EH (cell line): ENCODE measurements at regions not wholly inside any gene's neighbourhood (a gene's known extent, or its start where the extent isn't known, plus 50 kb on each side); places are given as distances from the start of the nearest gene placed in this dataset.

ENCODE experiments used
- DNase-seq: peaks from one replicate; pipeline ENCODE4 v3.0.0-alpha.2; 2015; ENCODE audit warnings: low read depth

DNA sequence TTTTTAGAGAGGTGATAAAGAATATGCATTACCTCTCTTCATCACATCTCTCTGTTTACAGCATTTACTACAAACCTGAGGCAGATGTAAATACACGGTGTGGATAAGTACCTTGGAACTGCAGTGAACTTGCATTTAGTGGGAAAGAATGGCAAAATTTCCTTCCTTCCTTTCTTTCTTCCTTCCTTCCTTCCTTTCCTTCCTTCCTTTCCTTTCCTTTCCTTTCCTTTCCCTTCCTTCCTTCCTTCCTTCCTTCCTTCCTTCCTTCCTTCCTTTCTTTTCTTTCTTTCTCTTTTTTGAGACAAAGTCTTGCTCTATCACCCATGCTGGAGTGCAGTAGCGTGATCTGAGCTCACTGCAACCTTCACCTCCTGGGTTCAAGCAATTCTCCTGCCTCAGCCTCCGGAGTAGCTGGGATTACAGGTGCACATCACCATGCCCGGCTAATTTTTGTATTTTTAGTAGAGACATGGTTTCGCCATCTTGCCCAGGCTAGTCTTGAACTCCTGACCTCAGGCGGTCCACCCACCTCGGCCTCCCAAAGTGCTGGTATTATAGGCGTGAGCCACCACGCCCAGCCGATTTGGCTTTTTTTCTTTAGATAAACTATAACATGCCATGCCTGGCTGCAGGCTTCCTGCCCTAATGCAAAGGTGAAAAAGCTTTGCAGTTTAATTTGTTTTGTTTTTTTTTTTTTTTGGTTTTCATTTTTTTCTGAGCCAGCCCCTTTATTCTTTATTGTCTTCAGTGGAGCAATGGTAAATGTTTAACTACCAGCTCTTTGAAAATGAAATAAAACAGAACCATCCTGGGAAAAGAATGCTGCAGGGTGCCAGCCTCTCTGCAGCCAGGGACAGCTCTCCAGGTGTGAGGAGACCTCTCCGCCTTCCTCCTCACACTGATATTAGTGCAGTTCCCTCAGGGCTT lies 64.2 kb upstream of the NEDD9 start:
- DNase-seq: no peak

DNA sequence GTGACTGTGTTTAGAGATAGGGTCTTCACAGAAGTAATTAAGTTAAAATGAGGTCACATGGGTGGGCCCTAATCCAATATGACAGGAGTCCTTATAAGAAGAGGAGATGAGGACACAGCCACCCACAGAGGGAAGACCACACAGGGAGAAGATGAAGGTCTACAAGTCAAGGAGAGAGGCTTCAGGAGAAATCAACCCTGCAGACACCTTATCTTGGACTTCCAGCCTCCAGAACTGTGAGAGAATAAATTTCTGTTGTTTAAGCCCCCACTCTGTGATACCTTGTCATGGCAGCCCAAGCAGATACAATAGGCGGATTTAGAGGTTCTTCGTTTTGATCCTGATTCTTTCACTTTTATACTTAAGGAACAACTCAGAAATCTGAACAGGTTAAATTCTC lies 63.5 kb upstream of the NEDD9 start:
- DNase-seq: no peak

DNA sequence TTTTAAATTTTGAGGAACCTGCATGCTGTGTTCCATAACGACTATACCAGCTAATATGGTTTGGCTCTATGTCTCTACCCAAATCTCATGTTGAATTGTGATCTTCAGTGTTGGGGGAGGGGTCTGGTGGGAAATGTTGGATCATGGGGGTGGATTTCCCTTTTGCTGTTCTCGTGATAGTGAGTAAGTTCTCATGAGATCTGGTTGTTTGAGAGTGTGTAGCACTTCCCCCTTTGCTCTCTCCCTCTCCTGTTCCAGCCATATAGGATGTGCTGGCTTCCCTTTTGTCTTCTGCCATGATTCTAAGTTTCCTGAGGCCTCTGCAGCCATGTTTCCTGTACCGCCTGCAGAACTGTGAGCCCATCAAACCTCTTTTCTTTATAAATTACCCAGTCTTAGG lies 61.8 kb upstream of the NEDD9 start:
- no peak for DNase-seq

DNA sequence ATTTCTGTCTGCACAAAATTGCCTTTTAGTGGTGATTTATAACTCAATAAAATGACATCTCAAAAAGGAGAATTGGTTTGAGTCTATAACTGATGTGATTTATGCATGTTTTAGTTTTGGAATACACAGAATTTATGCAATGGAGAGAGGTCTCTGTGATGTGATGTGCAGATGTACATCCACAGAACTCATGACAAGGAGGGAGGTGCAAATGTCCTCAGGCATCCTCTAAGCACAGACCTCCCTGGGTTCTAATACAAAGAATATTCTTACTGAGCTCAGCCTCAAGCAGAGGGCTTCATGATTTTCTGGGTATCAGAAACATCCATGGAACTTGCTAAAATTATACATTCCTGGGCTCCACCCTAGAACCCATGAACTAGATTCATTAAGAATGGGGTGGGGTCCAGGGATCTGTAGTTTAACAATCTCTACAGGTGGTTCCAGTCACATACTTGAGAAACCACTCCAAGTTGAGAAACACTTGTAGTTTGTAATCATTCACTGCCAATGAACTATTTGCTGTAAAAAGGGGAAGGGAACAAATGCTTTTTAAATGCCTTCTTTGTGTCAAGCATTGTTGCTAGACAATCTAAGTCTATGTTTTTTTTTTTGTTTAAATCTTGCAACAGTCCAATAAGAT lies 60.2 kb upstream of the NEDD9 start:
- no peak for DNase-seq

DNA sequence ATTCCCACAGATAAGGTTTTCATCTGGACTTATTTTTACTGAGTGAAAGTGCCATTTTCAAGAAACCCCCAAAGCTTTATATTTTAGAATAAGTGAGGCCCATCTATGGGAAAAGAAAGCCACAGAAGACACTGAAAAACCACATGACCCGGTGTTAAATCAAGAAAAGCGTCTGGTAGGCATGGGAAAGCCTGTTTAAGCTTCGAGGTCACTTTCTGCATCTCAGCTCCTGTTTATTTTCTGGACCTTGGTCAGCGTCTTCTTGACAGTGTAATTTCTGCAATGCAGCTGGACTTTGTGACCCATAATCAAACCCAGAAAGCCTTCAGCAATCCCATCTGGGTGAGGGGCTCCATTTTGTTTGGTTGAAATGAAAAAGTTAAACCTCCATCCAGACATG lies 59.6 kb upstream of the NEDD9 start:
- DNase-seq: no peak

DNA sequence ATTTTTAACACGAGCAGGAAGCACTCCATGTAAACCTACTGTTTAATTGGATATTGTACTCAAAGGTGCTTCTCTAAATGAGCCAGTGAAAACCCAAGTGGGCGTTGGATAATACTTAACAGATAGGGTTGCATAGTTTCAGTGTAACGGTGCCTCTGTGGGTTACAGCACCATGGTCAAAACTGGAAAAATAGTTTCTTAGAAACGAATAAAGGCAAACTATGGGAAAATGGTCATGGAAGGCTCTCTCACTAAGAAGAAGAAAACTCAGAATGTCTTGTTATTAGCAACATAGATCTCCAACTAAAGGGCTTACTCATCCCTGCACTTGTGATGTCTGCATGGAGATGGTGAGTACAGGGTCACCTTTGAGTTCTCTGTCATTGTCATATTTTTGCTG lies 59.1 kb upstream of the NEDD9 start:
- no peak for DNase-seq

DNA sequence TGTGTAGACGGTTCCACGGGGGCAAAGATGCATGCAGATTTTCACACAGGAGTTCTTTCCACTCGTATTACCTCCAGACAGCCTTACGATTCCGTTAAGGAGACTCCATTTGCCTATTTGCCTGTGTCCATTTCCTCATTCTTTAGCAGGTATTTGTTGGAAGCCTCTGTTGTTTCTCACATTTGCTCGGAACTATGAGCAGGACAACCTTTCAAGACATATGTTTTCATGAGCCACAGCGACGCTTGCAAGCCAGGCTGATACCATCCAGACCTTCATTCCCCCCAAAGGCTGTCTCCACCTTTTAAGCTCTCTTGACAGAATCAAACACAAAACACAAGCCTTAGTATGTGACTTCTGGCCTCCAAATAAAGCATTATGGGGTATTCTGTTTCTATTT lies 57.6 kb upstream of the NEDD9 start:
- no peak for DNase-seq

DNA sequence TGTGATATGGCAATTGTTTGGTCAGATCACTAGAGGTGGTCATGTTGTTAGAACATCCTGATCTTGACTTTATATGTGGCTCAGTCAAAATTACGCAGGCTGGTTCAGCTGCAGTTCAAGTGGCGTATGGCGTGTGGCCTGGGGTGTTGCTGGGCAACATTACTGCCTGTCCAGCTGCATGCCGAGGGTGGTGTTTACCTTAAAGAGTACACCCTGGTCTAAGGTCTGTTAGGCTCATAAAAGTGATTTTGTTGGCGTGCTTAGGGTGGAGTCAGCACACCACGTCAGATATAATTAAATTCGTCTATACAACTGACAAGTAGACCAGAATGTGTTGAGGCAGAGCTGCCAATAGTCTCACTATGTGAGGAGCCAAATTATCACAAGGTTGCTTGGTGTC lies 55.6 kb upstream of the NEDD9 start:
- no peak for DNase-seq

DNA sequence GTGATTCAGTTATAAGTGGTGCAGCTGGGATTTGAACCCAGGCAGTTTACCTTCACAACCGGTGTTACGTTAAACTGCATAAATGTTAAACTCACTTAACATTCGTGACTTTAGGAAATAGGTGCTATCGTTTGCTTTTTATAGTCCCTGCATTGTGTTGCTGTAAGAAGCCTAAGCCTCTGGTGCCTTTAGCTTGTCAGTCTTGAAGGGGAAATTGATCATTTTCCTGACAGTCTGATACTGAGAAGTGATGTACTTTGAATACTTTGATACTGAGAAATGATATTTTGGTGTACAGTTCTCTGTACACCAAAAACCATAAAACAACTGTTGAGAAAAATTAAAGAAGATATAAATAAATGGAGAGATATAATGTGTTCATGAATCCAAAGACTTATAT lies 52.5 kb upstream of the NEDD9 start:
- DNase-seq: no peak

DNA sequence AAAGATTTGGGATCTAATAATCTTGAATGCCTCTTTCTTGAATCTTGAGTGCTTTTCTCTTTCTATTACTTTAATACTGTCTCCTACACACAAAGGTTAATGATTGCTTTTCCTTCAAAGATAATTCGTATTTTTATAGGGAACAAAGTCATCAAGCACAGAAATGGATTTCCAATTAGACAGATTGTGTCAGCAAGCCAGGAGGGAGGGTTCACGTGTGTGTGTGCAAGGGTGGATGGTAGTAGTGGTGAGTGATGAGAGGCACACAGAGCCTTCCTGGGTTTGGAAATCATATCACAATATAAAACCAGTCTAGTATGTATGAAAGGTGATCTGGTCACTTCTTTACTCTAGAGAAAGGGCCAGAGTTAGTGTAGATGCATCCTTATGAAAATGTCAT lies 51.2 kb upstream of the NEDD9 start:
- no peak for DNase-seq

DNA sequence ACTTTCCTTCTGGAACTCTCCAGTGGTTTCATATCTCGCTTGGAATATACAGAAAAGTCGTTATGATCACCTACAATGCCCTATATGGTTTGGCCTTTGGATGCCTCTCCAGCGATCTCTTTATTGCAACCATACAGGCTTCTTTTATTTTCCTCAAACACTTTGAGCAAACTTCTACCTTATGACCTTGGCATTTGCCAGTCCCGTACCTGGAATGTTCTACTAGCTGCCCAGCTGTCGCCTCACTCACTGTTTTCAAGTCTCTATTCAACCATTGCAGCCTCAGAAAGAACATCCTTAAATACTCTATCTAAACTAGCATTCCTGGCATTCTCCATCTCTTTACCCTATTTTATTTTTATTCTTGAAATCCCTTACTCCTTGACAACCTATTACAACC lies 50.4 kb upstream of the NEDD9 start:
- DNase-seq: no peak
